H9 (cell line): ENCODE measurements at regions not wholly inside any gene's neighbourhood (a gene's known extent, or its start where the extent isn't known, plus 50 kb on each side); places are given as distances from the start of the nearest gene placed in this dataset.

Source experiments
- DNase-seq: peaks from one replicate; pipeline ENCODE4 v3.0.0-alpha.2; 2017
- H2AFZ ChIP-seq: one replicate; pipeline ENCODE4 v1.6.1; 2013; ENCODE audit warnings: mild to moderate bottlenecking, low read length, control low read depth, moderate library complexity
- H2AK5ac ChIP-seq: 2 replicates; pipeline ENCODE4 v1.6.1; 2013; ENCODE audit warnings: low read length, control low read depth, mixed read lengths; ENCODE audit not compliant: insufficient read length
- H2BK120ac ChIP-seq: one replicate; pipeline ENCODE4 v1.6.1; 2013; ENCODE audit warnings: low read depth, mild to moderate bottlenecking, low read length, control low read depth, inconsistent platforms; ENCODE audit not compliant: poor library complexity, severe bottlenecking
- H2BK12ac ChIP-seq: 2 replicates; pipeline ENCODE4 v1.6.1; 2013; ENCODE audit warnings: low read length, control low read depth, mixed read lengths, low read depth; ENCODE audit not compliant: insufficient read length
- H2BK15ac ChIP-seq: 2 replicates; pipeline ENCODE4 v1.6.1; 2013; ENCODE audit warnings: low read depth, low read length, control low read depth
- H2BK20ac ChIP-seq: one replicate; pipeline ENCODE4 v1.6.1; 2013; ENCODE audit warnings: low read depth, mild to moderate bottlenecking, low read length, control low read depth, inconsistent platforms; ENCODE audit not compliant: poor library complexity, severe bottlenecking
- H2BK5ac ChIP-seq: 2 replicates; pipeline ENCODE4 v1.6.1; 2013; ENCODE audit warnings: low read length, control low read depth, mixed read lengths; ENCODE audit not compliant: insufficient read length
- H3K14ac ChIP-seq: 2 replicates; pipeline ENCODE4 v1.6.1; 2013; ENCODE audit warnings: low read length, control low read depth; ENCODE audit not compliant: insufficient read depth
- H3K18ac ChIP-seq: 2 replicates; pipeline ENCODE4 v1.6.1; 2013; ENCODE audit warnings: low read depth, mild to moderate bottlenecking, mixed read lengths, low read length, control low read depth; ENCODE audit not compliant: insufficient read length
- H3K23ac ChIP-seq: 2 replicates; pipeline ENCODE4 v1.6.1; 2013; ENCODE audit warnings: low read length, control low read depth, mixed read lengths, low read depth; ENCODE audit not compliant: insufficient read length
- H3K23me2 ChIP-seq: 2 replicates; pipeline ENCODE4 v1.6.1; 2013; ENCODE audit warnings: low read depth, mild to moderate bottlenecking, mixed read lengths, low read length, control low read depth; ENCODE audit not compliant: insufficient read length, poor library complexity, severe bottlenecking
- H3K27ac ChIP-seq: 2 replicates; pipeline ENCODE4 v1.5.1; 2013; ENCODE audit warnings: low read length, control low read depth, mixed read lengths, low read depth; ENCODE audit not compliant: insufficient read length
- H3K27me3 ChIP-seq: 2 replicates; pipeline ENCODE4 v1.6.1; 2013; ENCODE audit warnings: low read length, control low read depth, inconsistent platforms; ENCODE audit not compliant: insufficient read depth
- H3K4ac ChIP-seq: 2 replicates; pipeline ENCODE4 v1.6.1; 2013; ENCODE audit warnings: low read depth, mild to moderate bottlenecking, control low read depth, inconsistent platforms, low read length, moderate library complexity
- H3K4me1 ChIP-seq: 2 replicates; pipeline ENCODE4 v1.6.1; 2013; ENCODE audit warnings: low read length, control low read depth, inconsistent platforms; ENCODE audit not compliant: insufficient read depth
- H3K4me2 ChIP-seq: 2 replicates; pipeline ENCODE4 v1.6.1; 2013; ENCODE audit warnings: low read length, control low read depth, mixed read lengths; ENCODE audit not compliant: insufficient read length, insufficient read depth
- H3K56ac ChIP-seq: 2 replicates; pipeline ENCODE4 v1.6.1; 2013; ENCODE audit warnings: low read depth, mild to moderate bottlenecking, mixed read lengths, low read length, control low read depth; ENCODE audit not compliant: insufficient read length
- H3K79me1 ChIP-seq: 2 replicates; pipeline ENCODE4 v1.6.1; 2013; ENCODE audit warnings: low read depth, mild to moderate bottlenecking, moderate library complexity, low read length, control low read depth, inconsistent platforms; ENCODE audit not compliant: insufficient read depth, poor library complexity, severe bottlenecking
- H3K79me2 ChIP-seq: 2 replicates; pipeline ENCODE4 v1.6.1; 2013; ENCODE audit warnings: low read length, control low read depth, inconsistent platforms; ENCODE audit not compliant: insufficient read depth
- H3K9ac ChIP-seq: 2 replicates; pipeline ENCODE4 v1.6.1; 2013; ENCODE audit warnings: low read length, control low read depth, mixed read lengths; ENCODE audit not compliant: insufficient read length; ENCODE audit errors: extremely low read depth
- H3K9me3 ChIP-seq: one replicate; pipeline ENCODE4 v1.6.1; 2013; ENCODE audit warnings: low read depth, low read length, inconsistent platforms; ENCODE audit not compliant: control insufficient read depth
- H3T11ph ChIP-seq: one replicate; pipeline ENCODE4 v1.6.1; 2013; ENCODE audit warnings: mild to moderate bottlenecking, low read length, control low read depth, inconsistent platforms
- H4K20me1 ChIP-seq: one replicate; pipeline ENCODE4 v1.6.1; 2013; ENCODE audit not compliant: control insufficient read depth, insufficient read length, insufficient read depth
- H4K5ac ChIP-seq: 2 replicates; pipeline ENCODE4 v1.6.1; 2013; ENCODE audit warnings: low read depth, mild to moderate bottlenecking, mixed read lengths, low read length, control low read depth; ENCODE audit not compliant: insufficient read length
- H4K8ac ChIP-seq: replicated peaks from 2 replicates; pipeline ENCODE4 v1.6.1; 2013; ENCODE audit warnings: low read length, control low read depth, mixed read lengths, low read depth; ENCODE audit not compliant: insufficient read length
- H4K91ac ChIP-seq: 2 replicates; pipeline ENCODE4 v1.6.1; 2013; ENCODE audit warnings: low read depth, mild to moderate bottlenecking, moderate library complexity, mixed read lengths, low read length, control low read depth; ENCODE audit not compliant: insufficient read length
- H3K27ac Mint-ChIP-seq, 3 experiments: 2 replicates in 2 of 3; 3 replicates in 1 of 3; pipeline ENCODE4 v1.8.0; 2020 to 2021; ENCODE audit warnings: mixed read lengths in 3 of 3, mild to moderate bottlenecking in 1 of 3, moderate library complexity in 1 of 3
- H3K27me3 Mint-ChIP-seq: 2 replicates; pipeline ENCODE4 v1.8.0; 2021; ENCODE audit warnings: low read depth, mild to moderate bottlenecking, moderate library complexity, mixed read lengths
- H3K36me3 Mint-ChIP-seq, 3 experiments: 2 replicates in 2 of 3; 3 replicates in 1 of 3; pipeline ENCODE4 v1.8.0; 2020 to 2021; ENCODE audit warnings: low read depth in 3 of 3, mixed read lengths in 3 of 3; ENCODE audit not compliant: insufficient read depth in 1 of 3
- H3K4me1 Mint-ChIP-seq, 2 experiments: 2 replicates each; pipeline ENCODE4 v1.8.0; 2020; ENCODE audit warnings: mixed read lengths in 2 of 2
- H3K4me3 Mint-ChIP-seq, 2 experiments: 2 replicates in 1 of 2; 3 replicates in 1 of 2; pipeline ENCODE4 v1.8.0; 2020 to 2021; ENCODE audit warnings: mild to moderate bottlenecking in 2 of 2, mixed read lengths in 2 of 2, moderate library complexity in 1 of 2
- H3K9me3 Mint-ChIP-seq, 2 experiments: 2 replicates in 1 of 2; 3 replicates in 1 of 2; pipeline ENCODE4 v1.8.0; 2020; ENCODE audit warnings: mild to moderate bottlenecking in 2 of 2, mixed read lengths in 2 of 2, moderate library complexity in 1 of 2
- CTCF ChIP-seq: fragments of 200-600 bp; sonication (generic); conservative IDR thresholded peaks from 3 replicates; pipeline ENCODE4 v1.8.0; 2021; ENCODE audit warnings: antibody characterized with exemption, mild to moderate bottlenecking
- WGBS: extraction: QIAGEN DNeasy Blood & Tissue Kit; methylation state at CpG from one replicate; pipeline ENCODE4 v1.1.7; 2013; ENCODE audit warnings: missing lambda C conversion rate, low lambda C conversion rate, mixed read lengths; ENCODE audit not compliant: insufficient read length; ENCODE audit errors: extremely low coverage; 5-methylcytosine and 5-hydroxymethylcytosine counted together

- peaks cover 4 to 9% of the 10 kb centered on the region in 2 experiments; a peak in 4 of 5 replicates for H3K9me3 Mint-ChIP-seq
- no peak for DNase-seq
- H3K27ac Mint-ChIP-seq: no peak overlapping the region
- Histone ChIP-seq H2BK20ac (no peak overlapping the region), H3K79me1 (no peaks in the 10 kb centered on the region), H4K20me1 (no peaks in the 10 kb centered on the region), H4K91ac (no peak overlapping the region), H2AFZ (no peak overlapping the region), H3K18ac (no peak overlapping the region), H3K4ac (no peak overlapping the region), H3K9ac (no peak overlapping the region), H3K23me2 (no peaks in the 10 kb centered on the region), H3K27ac (no peak overlapping the region), H2AK5ac (no peak overlapping the region), H3K14ac (no peak overlapping the region), H2BK5ac (no peak overlapping the region), H2BK12ac (no peak overlapping the region), H3K23ac (no peak overlapping the region), H4K5ac (no peak overlapping the region), H3K27me3 (no peaks in the 10 kb centered on the region), H3K4me2 (no peak overlapping the region), H2BK15ac (no peak overlapping the region), H3K9me3 (no peaks in the 10 kb centered on the region), H3T11ph (no peak overlapping the region), H2BK120ac (no peak overlapping the region), H3K56ac (no peak overlapping the region), H3K4me1 (no peaks in the 10 kb centered on the region), H4K8ac (no peak overlapping the region), H3K79me2 (no peaks in the 10 kb centered on the region)
- H3K4me1 Mint-ChIP-seq: peaks cover 2 to 3% of the 10 kb centered on the region in 2 experiments; a peak in 2 of 4 replicates
- H3K27me3 Mint-ChIP-seq: peaks cover 1% of the 10 kb centered on the region; the same call in 1 of the 2 replicates
- H3K36me3 Mint-ChIP-seq: peaks cover 0 to 6% (median 1%) of the 10 kb centered on the region in 3 experiments; a peak in 2 of 7 replicates
- WGBS: no CpG with 5 or more reads among the region's 10 CpGs
- no peak for TF ChIP-seq CTCF
- H3K4me3 Mint-ChIP-seq: no peak overlapping the region; a peak in 1 of 5 replicates
These were observed 52.9 kb upstream of the APCDD1L start for GRCh38 chr20:58568126-58568482.
